ENCODE measurements at regions not wholly inside any gene's neighbourhood (a gene's known extent, or its start where the extent isn't known, plus 50 kb on each side); places are given as distances from the start of the nearest gene placed in this dataset.

DNA sequence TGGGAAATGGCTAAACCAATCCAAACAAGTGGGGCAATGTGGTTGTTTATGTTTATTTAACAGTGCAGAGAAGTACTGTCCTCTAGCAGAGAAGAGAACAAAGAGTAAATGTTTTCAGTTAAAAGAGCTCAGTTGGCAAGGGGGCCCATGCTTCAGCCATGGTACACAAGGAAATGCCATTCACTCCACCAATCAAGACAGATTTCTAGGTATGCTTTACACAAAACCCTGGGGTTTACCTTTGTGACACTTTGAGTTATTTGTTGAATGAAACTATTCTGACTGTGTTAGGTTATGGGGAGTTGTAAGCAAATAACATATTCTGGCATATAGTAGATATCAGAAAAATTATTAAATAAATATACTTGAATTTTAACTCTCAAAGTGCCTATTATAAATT lies 228.5 kb upstream of the MME start:
- Histone ChIP-seq H3K27me3 (replicated peaks in 1 of 7) (no peaks in the 10 kb centered on the region), H3K36me3 (no peaks in the 10 kb centered on the region), H3K4me1 (no peaks in the 10 kb centered on the region), H3K9me3 (peaks cover 0 to 4% (median 0%) of the 10 kb centered on the region in 8 donors), H3K4me3 (no peak overlapping the region), H3K27ac (no peak overlapping the region)
- no peak for DNase-seq
- intact Hi-C loops (cut with DNase I; ENCODE audit: low total_unique reads) = no loop called here
- TF ChIP-seq POLR2A (IDR thresholded peaks at IDR 0.05) (no peak), POLR2AphosphoS5 (IDR thresholded peaks at IDR 0.05) (no peak)
- TF ChIP-seq, protein P1, sequence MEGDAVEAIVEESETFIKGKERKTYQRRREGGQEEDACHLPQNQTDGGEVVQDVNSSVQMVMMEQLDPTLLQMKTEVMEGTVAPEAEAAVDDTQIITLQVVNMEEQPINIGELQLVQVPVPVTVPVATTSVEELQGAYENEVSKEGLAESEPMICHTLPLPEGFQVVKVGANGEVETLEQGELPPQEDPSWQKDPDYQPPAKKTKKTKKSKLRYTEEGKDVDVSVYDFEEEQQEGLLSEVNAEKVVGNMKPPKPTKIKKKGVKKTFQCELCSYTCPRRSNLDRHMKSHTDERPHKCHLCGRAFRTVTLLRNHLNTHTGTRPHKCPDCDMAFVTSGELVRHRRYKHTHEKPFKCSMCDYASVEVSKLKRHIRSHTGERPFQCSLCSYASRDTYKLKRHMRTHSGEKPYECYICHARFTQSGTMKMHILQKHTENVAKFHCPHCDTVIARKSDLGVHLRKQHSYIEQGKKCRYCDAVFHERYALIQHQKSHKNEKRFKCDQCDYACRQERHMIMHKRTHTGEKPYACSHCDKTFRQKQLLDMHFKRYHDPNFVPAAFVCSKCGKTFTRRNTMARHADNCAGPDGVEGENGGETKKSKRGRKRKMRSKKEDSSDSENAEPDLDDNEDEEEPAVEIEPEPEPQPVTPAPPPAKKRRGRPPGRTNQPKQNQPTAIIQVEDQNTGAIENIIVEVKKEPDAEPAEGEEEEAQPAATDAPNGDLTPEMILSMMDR (IDR thresholded peaks at IDR 0.05 in 8 of 11, conservative IDR thresholded peaks at IDR 0.05 in 3 of 11) = no peak

DNA sequence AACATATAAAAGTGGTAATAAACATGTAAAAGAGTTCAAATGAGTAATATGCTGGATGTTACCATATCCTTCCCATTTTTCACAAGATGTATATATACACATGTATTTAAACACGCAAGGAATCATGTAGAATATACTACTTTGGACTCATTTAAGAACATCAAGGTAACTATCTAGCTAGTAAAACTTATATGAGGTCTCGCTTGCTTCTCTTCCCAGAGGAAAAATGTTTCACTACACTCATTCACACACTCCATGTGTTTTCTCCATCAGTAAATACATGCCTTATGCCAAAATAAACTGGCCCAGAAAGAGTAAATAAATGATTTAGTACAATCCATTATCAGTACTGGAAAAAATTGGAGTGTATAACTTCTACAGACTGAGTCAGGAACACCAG lies 229.2 kb upstream of the MME start:
- 92 to 99% (median 93%) methylated on average over 2 of the region's 2 CpGs for WGBS, 5 donors
- DNase-seq = no peak
- Histone ChIP-seq H3K4me1 (no peaks in the 10 kb centered on the region), H3K27me3 (replicated peaks in 1 of 7) (no peaks in the 10 kb centered on the region), H3K4me3 (no peak overlapping the region), H3K27ac (no peak overlapping the region), H3K36me3 (no peaks in the 10 kb centered on the region), H3K9me3 (peaks cover 0 to 4% (median 0%) of the 10 kb centered on the region in 8 donors)
- intact Hi-C loops (cut with DNase I; ENCODE audit: low total_unique reads) = no loop called here
- TF ChIP-seq, protein P1 (IDR thresholded peaks at IDR 0.05 in 8 of 11, conservative IDR thresholded peaks at IDR 0.05 in 3 of 11) = no peak
- TF ChIP-seq POLR2A (IDR thresholded peaks at IDR 0.05) = no peak
- TF ChIP-seq POLR2AphosphoS5 (IDR thresholded peaks at IDR 0.05) = no peak

DNA sequence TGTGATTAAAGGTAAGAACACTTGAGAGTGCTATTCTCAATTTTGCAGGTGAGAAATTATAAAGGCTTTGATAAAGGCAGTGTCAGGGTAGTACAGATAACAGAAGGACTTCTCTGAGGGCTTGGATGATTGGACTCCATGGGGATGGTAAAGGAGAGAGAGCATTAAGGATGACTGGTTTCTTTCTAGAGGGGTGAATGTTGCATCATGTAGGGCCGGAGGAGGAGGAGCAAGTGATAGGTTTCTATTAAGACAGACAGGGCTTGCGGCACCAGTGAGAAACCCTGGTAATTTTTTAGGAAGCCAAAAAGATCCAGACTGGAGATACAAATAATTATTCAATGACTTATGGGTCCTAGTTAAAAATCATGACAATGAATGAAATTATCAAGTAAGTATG lies 230.7 kb upstream of the MME start:
- no peak overlapping the region for H3K4me3 ChIP-seq
- DNase-seq = no peak
- H3K9me3 ChIP-seq = peaks cover 0 to 4% (median 0%) of the 10 kb centered on the region in 8 donors
- no peak overlapping the region for H3K27ac ChIP-seq
- H3K27me3 ChIP-seq (replicated peaks in 1 of 7) = no peaks in the 10 kb centered on the region
- no peaks in the 10 kb centered on the region for H3K36me3 ChIP-seq
- TF ChIP-seq POLR2A (IDR thresholded peaks at IDR 0.05) = no peak
- TF ChIP-seq POLR2AphosphoS5 (IDR thresholded peaks at IDR 0.05) = no peak
- TF ChIP-seq, protein P1 (IDR thresholded peaks at IDR 0.05 in 8 of 11, conservative IDR thresholded peaks at IDR 0.05 in 3 of 11) = no peak
- H3K4me1 ChIP-seq = no peaks in the 10 kb centered on the region
- intact Hi-C loops (cut with DNase I; ENCODE audit: low total_unique reads) = no loop called here
- 67 to 98% (median 97%) methylated on average over 2 of the region's 2 CpGs for WGBS, 5 donors

DNA sequence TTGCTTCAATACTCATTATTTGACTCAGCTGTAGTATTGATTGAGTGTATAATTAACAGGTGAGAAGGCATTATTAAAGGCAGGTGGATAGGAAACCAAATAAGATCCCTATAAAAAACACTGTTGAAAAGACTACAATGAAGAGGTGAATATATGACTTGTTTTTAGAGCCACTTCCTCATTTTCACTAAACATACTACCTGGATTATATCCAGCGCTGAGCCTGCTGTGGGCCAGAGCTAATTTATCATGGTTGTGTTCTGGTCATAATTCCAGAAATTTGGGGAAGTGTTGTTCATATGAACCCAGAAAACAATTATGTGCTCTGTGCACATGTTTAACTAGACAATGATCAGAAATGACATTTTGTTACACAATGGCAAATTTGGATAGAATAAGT lies 235.3 kb upstream of the MME start:
- TF ChIP-seq, protein P1 (IDR thresholded peaks at IDR 0.05 in 8 of 11, conservative IDR thresholded peaks at IDR 0.05 in 3 of 11) = no peak
- TF ChIP-seq POLR2A (IDR thresholded peaks at IDR 0.05) (no peak), POLR2AphosphoS5 (IDR thresholded peaks at IDR 0.05) (no peak)
- H3K9me3 ChIP-seq = no peaks in the 10 kb centered on the region

More for the DNA sequence above, 235.3 kb upstream of the MME start:
- H3K4me3 ChIP-seq = no peak overlapping the region
- 15 to 50% (median 39%) methylated on average over 1 of the region's 1 CpG for WGBS, 5 donors
- H3K4me1 ChIP-seq = no peaks in the 10 kb centered on the region
- no peaks in the 10 kb centered on the region for H3K36me3 ChIP-seq
- H3K27me3 ChIP-seq (replicated peaks in 1 of 7) = no peaks in the 10 kb centered on the region
- no peak overlapping the region for H3K27ac ChIP-seq
- intact Hi-C loops (cut with DNase I; ENCODE audit: low total_unique reads) = no loop called here
- DNase-seq = no peak

Measured in spleen (tissue), 11 donors.